ENCODE measurements at regions not wholly inside any gene's neighbourhood (a gene's known extent, or its start where the extent isn't known, plus 50 kb on each side); places are given as distances from the start of the nearest gene placed in this dataset.

GRCh38 chr6:10465629-10466499, 51.0 kb upstream of the TFAP2A start:
- 62% methylated on average over 20 of the region's 20 CpGs for WGBS

More at GRCh38 chr6:10465629-10466499, 51.0 kb upstream of the TFAP2A start:
- peaks cover 0 to 2% of the 10 kb centered on the region in 2 donors for H3K27me3 ChIP-seq (ENCODE audit: control insufficient read depth in 2 of 2, insufficient read depth in 1 of 2, low read length in 1 of 2)
- DNase-seq (ENCODE audit: low read depth in 6 of 9, low spot score in 9 of 9), result peak in 6 of 9 donors; percentile 10 to 39 (median 18)
- H3K4me1 ChIP-seq (ENCODE audit: control insufficient read depth in 2 of 2, insufficient read depth in 2 of 2, low read length in 2 of 2), result no peaks in the 10 kb centered on the region
- H3K27ac ChIP-seq (ENCODE audit: low read depth in 1 of 2, low read length in 1 of 2), result no peak overlapping the region
- H3K36me3 ChIP-seq (ENCODE audit: control insufficient read depth in 2 of 2, insufficient read depth in 2 of 2, low read length in 1 of 2), result no peaks in the 10 kb centered on the region
- no peaks in the 10 kb centered on the region for H3K9me3 ChIP-seq (ENCODE audit: control insufficient read depth in 2 of 2, insufficient read depth in 1 of 2, low read length in 1 of 2)
- no peak overlapping the region for H3K4me3 ChIP-seq (ENCODE audit: low read length in 2 of 2)
